HAP-1 (cell line): ENCODE measurements at regions not wholly inside any gene's neighbourhood (a gene's known extent, or its start where the extent isn't known, plus 50 kb on each side); places are given as distances from the start of the nearest gene placed in this dataset.

Experiments
- DNase-seq, 2 experiments: peaks; one replicate each; pipeline ENCODE4 v3.0.0-alpha.2; 2016 to 2020; ENCODE audit warnings: low spot score in 2 of 2
- H3K27me3 ChIP-seq: fragments of 250-450 bp; sonication (Bioruptor Pico); 2 replicates; pipeline ENCODE4 v1.5.1; 2020; ENCODE audit warnings: low read depth, mild to moderate bottlenecking, moderate library complexity
- H3K36me3 ChIP-seq: fragments of 250-450 bp; sonication (Bioruptor Pico); replicated peaks from 2 replicates; pipeline ENCODE4 v1.5.1; 2020; ENCODE audit warnings: mild to moderate bottlenecking
- H3K4me1 ChIP-seq: fragments of 250-450 bp; sonication (Bioruptor Pico); 2 replicates; pipeline ENCODE4 v1.5.1; 2020; ENCODE audit warnings: mild to moderate bottlenecking
- H3K4me3 ChIP-seq: fragments of 250-450 bp; sonication (Bioruptor Pico); 2 replicates; pipeline ENCODE4 v1.5.1; 2020; ENCODE audit warnings: mild to moderate bottlenecking, moderate library complexity
- H3K9me3 ChIP-seq: fragments of 250-450 bp; sonication (Bioruptor Pico); 2 replicates; pipeline ENCODE4 v1.5.1; 2020; ENCODE audit warnings: mild to moderate bottlenecking, moderate library complexity
- in situ Hi-C: fragments of 300-500 bp; cut with MboI; formaldehyde crosslinking; loops from 3 replicates; pipeline ENCODE4 v1.14.3; 2020; ENCODE audit warnings: low sequenced_read_pairs, inconsistent platforms, mixed read lengths

- no peaks in the 10 kb centered on the region for H3K27me3 ChIP-seq
- DNase-seq, result no peak
- in situ Hi-C loops, result no loop called here
These were observed 185.6 kb downstream of the ALG10 start for GRCh38 chr12:34207858-34208257.

GRCh38 chr12:34208331-34209258, 186.3 kb downstream of the ALG10 start:
- Histone ChIP-seq H3K4me1 (no peaks in the 10 kb centered on the region), H3K4me3 (no peak overlapping the region), H3K27me3 (no peaks in the 10 kb centered on the region), H3K36me3 (no peaks in the 10 kb centered on the region), H3K9me3 (0 out of 2 replicates have a peak, but pooled peaks cover 3% of the 10 kb centered on the region)
- in situ Hi-C loops, result no loop called here
- no peak for DNase-seq

More at GRCh38 chr12:34207858-34208257, 185.6 kb downstream of the ALG10 start:
- H3K36me3 ChIP-seq, result no peaks in the 10 kb centered on the region
- no peaks in the 10 kb centered on the region for H3K4me1 ChIP-seq
- H3K4me3 ChIP-seq, result no peak overlapping the region
- 0 out of 2 replicates have a peak, but pooled peaks cover 3% of the 10 kb centered on the region for H3K9me3 ChIP-seq

- Histone ChIP-seq H3K4me3 (no peak overlapping the region), H3K36me3 (no peaks in the 10 kb centered on the region), H3K4me1 (no peaks in the 10 kb centered on the region), H3K9me3 (0 out of 2 replicates have a peak, but pooled peaks cover 3% of the 10 kb centered on the region), H3K27me3 (no peaks in the 10 kb centered on the region)
- DNase-seq, result no peak
- in situ Hi-C loops, result no loop called here
These were observed 187.1 kb downstream of the ALG10 start for GRCh38 chr12:34209259-34209835.

- no peak for DNase-seq
- Histone ChIP-seq H3K4me1 (no peaks in the 10 kb centered on the region), H3K36me3 (no peaks in the 10 kb centered on the region), H3K4me3 (no peak overlapping the region), H3K27me3 (no peaks in the 10 kb centered on the region), H3K9me3 (0 out of 2 replicates have a peak, but pooled peaks cover 3% of the 10 kb centered on the region)
- in situ Hi-C loops, result loop anchor here (10.0 kb wide), 1 partner anchor 175 kb away; no protein-coding TSS in a partner anchor
These were observed 187.9 kb downstream of the ALG10 start for GRCh38 chr12:34210183-34210582.

- H3K9me3 ChIP-seq, result 0 out of 2 replicates have a peak, but pooled peaks cover 3% of the 10 kb centered on the region
- H3K36me3 ChIP-seq, result no peaks in the 10 kb centered on the region
- DNase-seq, result no peak
- H3K27me3 ChIP-seq, result no peaks in the 10 kb centered on the region
- H3K4me3 ChIP-seq, result no peak overlapping the region
- no peaks in the 10 kb centered on the region for H3K4me1 ChIP-seq
- in situ Hi-C loops, result loop anchor here (10.0 kb wide), 1 partner anchor 176 kb away; no protein-coding TSS in a partner anchor
These were observed 188.6 kb downstream of the ALG10 start for GRCh38 chr12:34210689-34211530.

GRCh38 chr12:34212651-34213050, 190.4 kb downstream of the ALG10 start:
- in situ Hi-C loops, result loop anchor here (10.0 kb wide), 1 partner anchor 178 kb away; no protein-coding TSS in a partner anchor
- DNase-seq, result no peak
- Histone ChIP-seq H3K36me3 (no peaks in the 10 kb centered on the region), H3K4me1 (no peaks in the 10 kb centered on the region), H3K27me3 (no peaks in the 10 kb centered on the region), H3K9me3 (0 out of 2 replicates have a peak, but pooled peaks cover under 1% of the 10 kb centered on the region), H3K4me3 (no peak overlapping the region)

- Histone ChIP-seq H3K4me1 (no peaks in the 10 kb centered on the region), H3K4me3 (no peak overlapping the region), H3K27me3 (no peaks in the 10 kb centered on the region), H3K36me3 (no peaks in the 10 kb centered on the region), H3K9me3 (no peaks in the 10 kb centered on the region)
- in situ Hi-C loops, result loop anchor here (10.0 kb wide), 1 partner anchor 179 kb away; no protein-coding TSS in a partner anchor
- DNase-seq, result no peak
These were observed 191.7 kb downstream of the ALG10 start for GRCh38 chr12:34214011-34214410.

- Histone ChIP-seq H3K27me3 (no peaks in the 10 kb centered on the region), H3K4me3 (no peak overlapping the region), H3K9me3 (no peaks in the 10 kb centered on the region), H3K4me1 (no peaks in the 10 kb centered on the region), H3K36me3 (no peaks in the 10 kb centered on the region)
- in situ Hi-C loops, result loop anchor here (10.0 kb wide), 1 partner anchor 181 kb away; no protein-coding TSS in a partner anchor
- DNase-seq, result no peak
These were observed 193.1 kb downstream of the ALG10 start for GRCh38 chr12:34215213-34215892.

- in situ Hi-C loops, result loop anchor here (10.0 kb wide), 1 partner anchor 181 kb away; no protein-coding TSS in a partner anchor
- Histone ChIP-seq H3K27me3 (no peaks in the 10 kb centered on the region), H3K9me3 (no peaks in the 10 kb centered on the region), H3K36me3 (no peaks in the 10 kb centered on the region), H3K4me3 (no peak overlapping the region), H3K4me1 (no peaks in the 10 kb centered on the region)
- DNase-seq, result no peak
These were observed 193.6 kb downstream of the ALG10 start for GRCh38 chr12:34215893-34216285.

GRCh38 chr12:34217660-34218059, 195.4 kb downstream of the ALG10 start:
- in situ Hi-C loops, result loop anchor here (10.0 kb wide), 1 partner anchor 183 kb away; no protein-coding TSS in a partner anchor
- Histone ChIP-seq H3K9me3 (no peaks in the 10 kb centered on the region), H3K36me3 (no peaks in the 10 kb centered on the region), H3K4me1 (no peaks in the 10 kb centered on the region), H3K27me3 (no peaks in the 10 kb centered on the region), H3K4me3 (no peak overlapping the region)
- no peak for DNase-seq

- Histone ChIP-seq H3K27me3 (no peaks in the 10 kb centered on the region), H3K36me3 (no peaks in the 10 kb centered on the region), H3K4me3 (no peak overlapping the region), H3K9me3 (no peaks in the 10 kb centered on the region), H3K4me1 (no peaks in the 10 kb centered on the region)
- DNase-seq, result peak; percentile 46 to 79
- in situ Hi-C loops, result loop anchor here (10.0 kb wide), 1 partner anchor 184 kb away; no protein-coding TSS in a partner anchor
These were observed 196.1 kb downstream of the ALG10 start for GRCh38 chr12:34218193-34219045.
